Neural cell (in vitro differentiated cells): ENCODE measurements at regions not wholly inside any gene's neighbourhood (a gene's known extent, or its start where the extent isn't known, plus 50 kb on each side); places are given as distances from the start of the nearest gene placed in this dataset.
"Not testable (repeated sequence)": the region's sequence is repeated elsewhere in the genome, so short reads cannot be mapped to it uniquely, and the experiment has no call there.

Experiments used
- H2AFZ ChIP-seq: fragments of 200-600, 300-800 bp; sonication (generic), shearing (Covaris generic); 2 replicates; pipeline ENCODE4 v1.6.0; 2014; ENCODE audit warnings: low read depth, mild to moderate bottlenecking, antibody characterized with exemption, low read length, moderate library complexity
- H3F3A ChIP-seq: fragments of 200-600 bp; shearing (Covaris generic); 2 replicates; pipeline ENCODE4 v1.6.1; 2016; ENCODE audit warnings: mild to moderate bottlenecking, moderate library complexity, mixed read lengths, antibody characterized with exemption, low read length; ENCODE audit not compliant: insufficient read depth, poor library complexity, severe bottlenecking
- H3K27ac ChIP-seq: fragments of 200-600, 300-800 bp; sonication (generic), shearing (Covaris generic); 2 replicates; pipeline ENCODE4 v1.5.1; 2014; ENCODE audit warnings: mild to moderate bottlenecking, low read length, moderate library complexity
- H3K27me3 ChIP-seq: fragments of 300-800, 200-600 bp; sonication (generic), shearing (Covaris generic); 2 replicates; pipeline ENCODE4 v1.6.0; 2014; ENCODE audit warnings: mild to moderate bottlenecking, low read depth, low read length, moderate library complexity; ENCODE audit not compliant: insufficient read depth
- H3K36me3 ChIP-seq: fragments of 300-800, 200-600 bp; sonication (generic), shearing (Covaris generic); 2 replicates; pipeline ENCODE4 v1.5.1; 2014; ENCODE audit warnings: mild to moderate bottlenecking, antibody characterized with exemption, low read length, moderate library complexity; ENCODE audit not compliant: insufficient read depth
- H3K4me2 ChIP-seq: fragments of 300-800, 200-600 bp; sonication (generic), shearing (Covaris generic); 2 replicates; pipeline ENCODE4 v1.6.0; 2014; ENCODE audit warnings: mild to moderate bottlenecking, low read length
- H3K4me3 ChIP-seq: fragments of 300-800, 200-600 bp; sonication (generic), shearing (Covaris generic); 2 replicates; pipeline ENCODE4 v1.5.1; 2014; ENCODE audit warnings: mild to moderate bottlenecking, low read length, moderate library complexity
- H3K79me2 ChIP-seq: fragments of 200-600 bp; shearing (Covaris generic); replicated peaks from 2 replicates; pipeline ENCODE4 v1.6.0; 2014; ENCODE audit warnings: mild to moderate bottlenecking, low read length, moderate library complexity; ENCODE audit not compliant: insufficient read depth
- H3K9ac ChIP-seq: fragments of 300-800, 200-600 bp; sonication (generic), shearing (Covaris generic); 2 replicates; pipeline ENCODE4 v1.6.1; 2016; ENCODE audit warnings: mild to moderate bottlenecking, low read length, mixed read lengths
- H3K9me2 ChIP-seq: fragments of 200-600 bp; shearing (Covaris generic); 2 replicates; pipeline ENCODE4 v1.6.1; 2016; ENCODE audit warnings: mild to moderate bottlenecking, low read length, mixed read lengths; ENCODE audit not compliant: insufficient read depth
- H3K9me3 ChIP-seq: fragments of 200-600, 300-800 bp; sonication (generic), shearing (Covaris generic); 2 replicates; pipeline ENCODE4 v1.6.1; 2016; ENCODE audit warnings: mild to moderate bottlenecking, mixed run types, low read length, moderate library complexity, mixed read lengths
- H4K20me1 ChIP-seq: fragments of 200-600 bp; shearing (Covaris generic); 2 replicates; pipeline ENCODE4 v1.6.1; 2016; ENCODE audit warnings: mild to moderate bottlenecking, mixed run types; ENCODE audit not compliant: insufficient read depth
- EP300 ChIP-seq: fragments of 450-650 bp; conservative IDR thresholded peaks from 2 replicates; pipeline ENCODE4 v1.6.1; 2014; ENCODE audit warnings: antibody characterized with exemption, mild to moderate bottlenecking, moderate library complexity; ENCODE audit not compliant: poor library complexity, severe bottlenecking
- MXI1 ChIP-seq: fragments of 450-650 bp; conservative IDR thresholded peaks from 2 replicates; pipeline ENCODE4 v1.6.1; 2014; ENCODE audit warnings: antibody characterized with exemption, mild to moderate bottlenecking; ENCODE audit not compliant: poor library complexity, severe bottlenecking
- POLR2AphosphoS5 ChIP-seq: IDR thresholded peaks from 2 replicates; pipeline ENCODE4 v1.6.1; 2012
- RAD21 ChIP-seq: fragments of 450-650 bp; conservative IDR thresholded peaks from 2 replicates; pipeline ENCODE4 v1.6.1; 2014; ENCODE audit warnings: antibody characterized with exemption, mild to moderate bottlenecking, moderate library complexity
- SMC3 ChIP-seq: fragments of 450-650 bp; conservative IDR thresholded peaks from 2 replicates; pipeline ENCODE4 v1.6.1; 2014; ENCODE audit warnings: antibody characterized with exemption, mild to moderate bottlenecking, moderate library complexity; ENCODE audit not compliant: poor library complexity
- TAF1 ChIP-seq: IDR thresholded peaks from 2 replicates; pipeline ENCODE4 v1.6.1; 2012; ENCODE audit warnings: low read depth
- TF ChIP-seq, protein P1 (sequence below): fragments of 450-650 bp; IDR thresholded peaks from 2 replicates; pipeline ENCODE4 v1.5.1; 2014; ENCODE audit warnings: antibody characterized with exemption, mild to moderate bottlenecking, moderate library complexity; ENCODE audit not compliant: poor library complexity, severe bottlenecking
- TF ChIP-seq, protein P2 (sequence below): IDR thresholded peaks from 2 replicates; pipeline ENCODE4 v1.6.1; 2012; ENCODE audit warnings: borderline replicate concordance

DNA sequence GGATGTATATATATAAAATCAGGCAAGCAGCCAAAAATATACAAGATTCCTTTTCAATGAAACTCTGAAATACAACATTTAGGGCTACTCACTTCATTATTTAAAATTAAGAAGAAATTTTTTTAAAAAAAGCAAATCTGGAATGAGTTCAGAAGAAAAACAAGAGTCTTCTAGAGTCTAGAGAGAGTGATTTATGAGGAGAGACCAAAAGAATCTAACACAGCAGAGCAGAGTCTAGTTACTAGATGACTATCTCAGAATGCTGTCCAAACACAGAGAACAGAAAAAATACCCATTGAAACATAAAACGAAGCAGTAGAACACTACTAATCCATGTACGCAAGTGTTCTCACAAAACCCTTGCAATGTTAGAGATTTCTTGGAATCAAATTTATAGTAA, 275.2 kb upstream of the CBLB start:
- H3K27me3 ChIP-seq = no peaks in the 10 kb centered on the region
- H3K79me2 ChIP-seq = no peaks in the 10 kb centered on the region
- H3K36me3 ChIP-seq = no peaks in the 10 kb centered on the region
- no peaks in the 10 kb centered on the region for H3F3A ChIP-seq
- H3K27ac ChIP-seq = no peak overlapping the region
- H3K9me3 ChIP-seq = no peaks in the 10 kb centered on the region
- no peaks in the 10 kb centered on the region for H4K20me1 ChIP-seq
- H3K4me3 ChIP-seq = no peak overlapping the region
- no peak overlapping the region for H3K9ac ChIP-seq
- no peak overlapping the region for H2AFZ ChIP-seq
- H3K4me2 ChIP-seq = no peak overlapping the region
- TF ChIP-seq EP300 (no peak), MXI1 (no peak), TAF1 (no peak)
- H3K9me2 ChIP-seq = no peaks in the 10 kb centered on the region

DNA sequence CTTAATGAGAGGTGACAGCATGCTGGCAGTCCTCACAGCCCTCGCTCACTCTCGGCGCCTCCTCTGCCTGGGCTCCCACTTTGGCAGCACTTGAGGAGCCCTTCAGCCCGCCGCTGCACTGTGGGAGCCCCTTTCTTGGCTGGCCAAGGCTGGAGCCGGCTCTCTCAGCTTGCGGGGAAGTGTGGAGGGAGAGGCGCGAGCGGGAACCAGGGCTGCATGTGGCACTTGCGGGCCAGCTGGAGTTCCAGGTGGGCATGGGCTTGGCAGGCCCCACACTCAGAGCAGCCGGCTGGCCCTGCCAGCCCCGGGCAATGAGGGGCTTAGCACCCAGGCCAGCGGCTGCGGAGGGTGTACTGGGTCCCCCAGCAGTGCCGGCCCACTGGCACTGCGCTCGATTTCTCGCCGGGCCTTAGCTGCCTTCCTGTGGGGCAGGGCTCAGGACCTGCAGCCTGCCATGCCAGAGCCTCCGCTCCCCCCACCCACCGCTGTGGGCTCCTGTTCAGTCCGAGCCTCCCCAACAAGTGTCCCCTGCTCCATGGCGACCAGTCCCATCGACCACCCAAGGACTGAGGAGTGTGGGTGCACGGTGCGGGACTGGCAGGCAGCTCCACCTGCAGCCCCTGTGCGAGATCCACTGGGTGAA, 279.7 kb upstream of the CBLB start:
- not testable (repeated sequence) for H3K36me3 ChIP-seq, H3F3A ChIP-seq, H2AFZ ChIP-seq, H3K27ac ChIP-seq, H3K4me2 ChIP-seq, H3K9ac ChIP-seq, H4K20me1 ChIP-seq, H3K9me3 ChIP-seq, H3K9me2 ChIP-seq, H3K79me2 ChIP-seq, H3K27me3 ChIP-seq, H3K4me3 ChIP-seq

DNA sequence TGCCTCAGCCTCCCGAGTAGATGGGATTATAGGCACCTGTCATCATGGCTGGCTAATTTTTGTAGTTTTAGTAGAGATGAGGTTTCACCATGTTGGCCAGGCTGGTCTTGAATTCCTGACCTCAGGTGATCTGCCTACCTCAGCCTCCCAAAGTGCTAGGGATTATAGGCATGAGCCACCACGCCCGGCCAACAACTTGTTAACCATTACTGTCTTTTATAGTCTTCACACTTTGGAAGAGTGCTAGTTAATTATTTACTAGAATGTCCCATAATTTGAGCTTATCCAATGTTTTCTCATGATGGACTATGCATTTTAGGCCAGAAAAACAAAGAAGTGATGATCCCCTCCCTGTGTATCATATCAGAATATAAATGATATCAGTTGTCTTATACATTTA, 288.6 kb upstream of the CBLB start:
- Histone ChIP-seq H3K27ac (no peak overlapping the region), H3K36me3 (no peaks in the 10 kb centered on the region), H4K20me1 (no peaks in the 10 kb centered on the region), H3K4me3 (no peak overlapping the region), H3K9me2 (no peaks in the 10 kb centered on the region), H3K27me3 (no peaks in the 10 kb centered on the region), H3K4me2 (no peak overlapping the region), H3K9me3 (no peaks in the 10 kb centered on the region), H2AFZ (no peak overlapping the region), H3F3A (no peaks in the 10 kb centered on the region), H3K9ac (no peak overlapping the region), H3K79me2 (no peaks in the 10 kb centered on the region)
- TF ChIP-seq, protein P1, sequence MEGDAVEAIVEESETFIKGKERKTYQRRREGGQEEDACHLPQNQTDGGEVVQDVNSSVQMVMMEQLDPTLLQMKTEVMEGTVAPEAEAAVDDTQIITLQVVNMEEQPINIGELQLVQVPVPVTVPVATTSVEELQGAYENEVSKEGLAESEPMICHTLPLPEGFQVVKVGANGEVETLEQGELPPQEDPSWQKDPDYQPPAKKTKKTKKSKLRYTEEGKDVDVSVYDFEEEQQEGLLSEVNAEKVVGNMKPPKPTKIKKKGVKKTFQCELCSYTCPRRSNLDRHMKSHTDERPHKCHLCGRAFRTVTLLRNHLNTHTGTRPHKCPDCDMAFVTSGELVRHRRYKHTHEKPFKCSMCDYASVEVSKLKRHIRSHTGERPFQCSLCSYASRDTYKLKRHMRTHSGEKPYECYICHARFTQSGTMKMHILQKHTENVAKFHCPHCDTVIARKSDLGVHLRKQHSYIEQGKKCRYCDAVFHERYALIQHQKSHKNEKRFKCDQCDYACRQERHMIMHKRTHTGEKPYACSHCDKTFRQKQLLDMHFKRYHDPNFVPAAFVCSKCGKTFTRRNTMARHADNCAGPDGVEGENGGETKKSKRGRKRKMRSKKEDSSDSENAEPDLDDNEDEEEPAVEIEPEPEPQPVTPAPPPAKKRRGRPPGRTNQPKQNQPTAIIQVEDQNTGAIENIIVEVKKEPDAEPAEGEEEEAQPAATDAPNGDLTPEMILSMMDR = no peak
- TF ChIP-seq EP300 = no peak
- TF ChIP-seq, protein P2, sequence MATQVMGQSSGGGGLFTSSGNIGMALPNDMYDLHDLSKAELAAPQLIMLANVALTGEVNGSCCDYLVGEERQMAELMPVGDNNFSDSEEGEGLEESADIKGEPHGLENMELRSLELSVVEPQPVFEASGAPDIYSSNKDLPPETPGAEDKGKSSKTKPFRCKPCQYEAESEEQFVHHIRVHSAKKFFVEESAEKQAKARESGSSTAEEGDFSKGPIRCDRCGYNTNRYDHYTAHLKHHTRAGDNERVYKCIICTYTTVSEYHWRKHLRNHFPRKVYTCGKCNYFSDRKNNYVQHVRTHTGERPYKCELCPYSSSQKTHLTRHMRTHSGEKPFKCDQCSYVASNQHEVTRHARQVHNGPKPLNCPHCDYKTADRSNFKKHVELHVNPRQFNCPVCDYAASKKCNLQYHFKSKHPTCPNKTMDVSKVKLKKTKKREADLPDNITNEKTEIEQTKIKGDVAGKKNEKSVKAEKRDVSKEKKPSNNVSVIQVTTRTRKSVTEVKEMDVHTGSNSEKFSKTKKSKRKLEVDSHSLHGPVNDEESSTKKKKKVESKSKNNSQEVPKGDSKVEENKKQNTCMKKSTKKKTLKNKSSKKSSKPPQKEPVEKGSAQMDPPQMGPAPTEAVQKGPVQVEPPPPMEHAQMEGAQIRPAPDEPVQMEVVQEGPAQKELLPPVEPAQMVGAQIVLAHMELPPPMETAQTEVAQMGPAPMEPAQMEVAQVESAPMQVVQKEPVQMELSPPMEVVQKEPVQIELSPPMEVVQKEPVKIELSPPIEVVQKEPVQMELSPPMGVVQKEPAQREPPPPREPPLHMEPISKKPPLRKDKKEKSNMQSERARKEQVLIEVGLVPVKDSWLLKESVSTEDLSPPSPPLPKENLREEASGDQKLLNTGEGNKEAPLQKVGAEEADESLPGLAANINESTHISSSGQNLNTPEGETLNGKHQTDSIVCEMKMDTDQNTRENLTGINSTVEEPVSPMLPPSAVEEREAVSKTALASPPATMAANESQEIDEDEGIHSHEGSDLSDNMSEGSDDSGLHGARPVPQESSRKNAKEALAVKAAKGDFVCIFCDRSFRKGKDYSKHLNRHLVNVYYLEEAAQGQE = no peak
- no peak for TF ChIP-seq TAF1
- TF ChIP-seq POLR2AphosphoS5 = no peak
- TF ChIP-seq SMC3 = no peak
- TF ChIP-seq RAD21 = no peak
